HG02884 (cell line): ENCODE measurements at regions not wholly inside any gene's neighbourhood (a gene's known extent, or its start where the extent isn't known, plus 50 kb on each side); places are given as distances from the start of the nearest gene placed in this dataset.

ENCODE experiments used
- ATAC-seq: cut with Tn5 transposase; IDR thresholded peaks from one replicate; pipeline ENCODE4 v1.9.1; 2021; ENCODE audit warnings: mild to moderate bottlenecking, moderate library complexity; ENCODE audit not compliant: unreplicated experiment

DNA sequence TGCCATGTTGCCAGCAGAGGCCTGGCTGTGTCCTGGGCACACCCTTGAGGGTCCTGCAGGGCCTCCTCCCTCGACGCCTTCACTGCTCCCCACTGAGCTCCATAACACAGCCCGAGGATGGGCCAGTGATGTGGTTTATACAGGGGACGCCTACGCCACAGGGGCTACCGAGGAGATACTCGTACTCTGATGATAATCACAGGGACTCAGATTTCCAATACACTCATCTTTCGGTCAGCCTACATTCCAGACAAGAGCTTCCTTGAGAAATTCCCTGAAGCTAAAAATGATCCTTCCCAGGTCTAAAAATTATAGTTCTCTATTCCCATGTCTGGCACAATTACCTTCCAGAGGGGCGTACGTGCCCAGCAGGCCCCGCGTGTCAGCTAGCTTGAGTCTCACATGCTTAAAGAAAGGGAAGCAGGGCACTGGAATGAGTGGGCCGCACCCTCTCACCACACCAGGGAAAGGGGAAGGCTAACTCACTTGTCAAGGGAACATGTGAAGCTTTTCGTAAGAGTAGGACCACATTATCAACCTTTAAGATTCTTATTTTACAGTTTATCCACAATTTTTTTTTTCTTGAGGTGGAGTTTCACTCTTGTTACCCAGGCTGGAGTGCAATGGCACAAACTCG lies 159.5 kb upstream of the NDUFV2 start:
- ATAC-seq = no peak

DNA sequence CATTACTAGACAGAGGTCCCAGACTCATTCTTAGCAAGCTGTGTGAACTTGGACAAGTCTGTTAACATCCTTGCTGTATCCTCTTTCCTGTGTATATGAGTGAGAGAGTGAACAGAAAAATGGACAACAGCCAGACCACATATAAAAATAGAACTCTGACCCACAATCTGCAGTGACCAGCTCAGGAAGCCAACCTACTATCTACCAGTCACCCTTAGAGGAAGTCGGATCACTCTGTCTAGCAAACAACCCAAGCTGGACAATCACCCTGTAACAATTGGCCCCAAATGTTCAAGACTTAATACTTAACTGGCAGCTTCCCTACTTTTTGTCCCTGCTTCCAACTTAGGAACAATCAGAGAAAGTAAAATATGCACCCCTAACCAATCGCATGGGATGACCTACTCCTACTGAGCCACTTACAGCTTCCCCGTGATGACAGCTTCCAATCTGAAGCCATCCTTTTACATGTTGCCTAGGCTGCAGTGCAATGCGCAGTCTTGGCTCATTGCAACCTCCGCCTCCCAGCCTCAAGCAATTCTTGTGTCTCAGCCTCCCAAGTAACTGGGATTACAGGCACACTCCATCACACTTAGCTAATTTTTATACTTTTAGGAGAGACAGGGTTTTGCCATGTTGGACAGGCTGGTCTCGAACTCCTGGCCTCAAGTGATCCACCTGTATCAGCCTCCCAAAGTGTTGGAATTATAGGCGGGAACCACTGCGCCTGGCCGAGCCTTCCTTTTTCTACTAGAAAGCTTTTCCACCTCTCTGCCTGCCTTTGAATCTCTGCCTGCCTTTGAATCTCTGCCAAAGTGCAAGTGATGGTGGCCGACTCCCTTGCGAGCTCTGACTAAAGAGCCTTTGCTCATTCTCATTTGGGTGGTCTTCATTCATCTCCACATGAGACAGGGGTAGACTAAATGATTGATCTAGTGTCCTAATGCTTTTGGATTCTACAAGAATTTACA lies 158.3 kb upstream of the NDUFV2 start:
- no peak for ATAC-seq

DNA sequence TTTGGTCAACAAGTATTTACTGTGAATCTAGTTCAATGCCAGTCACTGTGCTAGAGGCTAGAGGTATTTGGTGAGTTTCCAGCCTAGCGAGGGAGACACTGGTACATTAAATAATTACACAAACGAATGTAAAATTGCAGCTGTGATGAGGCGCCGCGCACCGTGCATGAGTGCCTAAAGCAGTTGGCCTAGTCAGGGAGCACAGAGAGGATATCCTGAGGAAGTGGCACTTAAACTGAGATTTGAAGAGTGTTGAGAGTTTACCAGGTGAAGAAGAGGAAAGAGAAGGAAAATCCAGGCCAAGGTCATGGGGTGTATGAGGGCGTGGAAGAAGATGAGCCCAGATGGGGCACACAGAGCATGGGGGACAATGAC lies 157.6 kb upstream of the NDUFV2 start:
- ATAC-seq = no peak

DNA sequence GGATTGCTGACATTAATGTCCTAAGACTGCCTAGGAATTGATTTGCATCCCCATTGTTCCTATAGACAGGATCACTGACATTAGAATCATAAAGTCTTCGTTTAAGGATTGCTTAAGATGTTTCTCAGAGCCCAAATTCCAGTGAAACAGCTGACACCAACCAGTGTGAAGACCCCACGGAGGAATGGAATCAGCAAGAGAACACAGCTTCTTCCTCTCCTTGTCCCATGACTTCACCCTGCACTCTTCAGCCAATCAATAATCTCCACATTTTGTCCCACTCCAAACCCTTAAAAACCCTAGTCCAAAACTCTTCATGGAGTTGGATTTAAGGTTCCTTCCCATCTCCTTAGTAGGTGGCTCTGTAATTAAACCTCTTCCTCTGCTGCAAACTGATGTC lies 157.0 kb upstream of the NDUFV2 start:
- ATAC-seq = no peak

DNA sequence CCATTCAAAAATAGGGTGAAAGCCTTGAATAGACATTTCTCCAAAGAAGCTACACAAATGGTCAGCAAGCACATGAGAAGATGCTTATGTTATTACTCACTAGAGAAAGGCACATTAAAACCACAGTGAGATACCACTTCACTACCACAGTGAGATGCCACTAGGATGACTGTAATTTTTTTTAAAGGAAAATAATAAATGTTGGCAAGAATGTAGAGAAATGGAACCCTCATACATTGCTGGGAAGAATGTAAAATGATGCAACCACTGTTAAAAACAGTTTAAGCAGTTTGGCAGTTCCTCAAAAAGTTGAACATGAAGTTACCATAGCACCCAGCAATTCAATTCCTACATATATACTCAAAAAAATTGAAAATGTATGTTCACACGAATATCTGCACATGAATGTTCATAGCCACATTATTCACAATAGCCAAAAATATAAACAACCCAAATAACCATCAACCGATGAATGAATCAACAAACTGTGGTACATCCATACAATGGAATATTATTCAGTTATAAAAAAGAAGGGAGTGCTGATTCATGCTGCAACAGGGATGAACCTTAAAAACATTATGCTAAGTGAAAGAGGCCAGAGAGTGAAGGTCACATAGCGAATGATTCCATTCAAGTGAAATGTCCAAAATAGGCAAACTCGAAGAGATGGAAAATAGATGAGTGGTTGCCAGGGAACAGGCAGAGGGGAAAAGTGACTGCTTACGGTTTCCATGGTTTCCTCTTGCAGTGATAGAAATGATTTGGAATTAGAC lies 156.2 kb upstream of the NDUFV2 start:
- ATAC-seq = no peak

DNA sequence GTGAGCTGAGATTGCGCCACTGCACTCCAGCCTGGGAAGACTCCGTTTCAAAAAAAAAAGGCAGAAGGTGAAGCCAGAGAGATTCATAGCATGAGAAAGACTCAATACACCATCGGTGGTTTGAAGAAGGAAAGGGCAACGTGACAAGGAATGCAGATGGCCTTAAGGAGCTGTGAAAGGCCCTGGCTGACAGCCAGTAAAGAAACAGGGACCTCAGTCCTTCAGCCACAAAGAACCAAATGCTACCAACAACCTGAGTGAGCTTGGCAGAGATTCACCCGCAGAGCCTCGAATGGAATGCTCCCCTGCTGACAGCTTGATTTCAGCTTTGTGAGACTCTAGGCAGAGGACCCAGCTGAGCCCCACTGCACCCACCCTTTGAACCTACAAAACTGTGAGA lies 154.9 kb upstream of the NDUFV2 start:
- ATAC-seq = no peak

DNA sequence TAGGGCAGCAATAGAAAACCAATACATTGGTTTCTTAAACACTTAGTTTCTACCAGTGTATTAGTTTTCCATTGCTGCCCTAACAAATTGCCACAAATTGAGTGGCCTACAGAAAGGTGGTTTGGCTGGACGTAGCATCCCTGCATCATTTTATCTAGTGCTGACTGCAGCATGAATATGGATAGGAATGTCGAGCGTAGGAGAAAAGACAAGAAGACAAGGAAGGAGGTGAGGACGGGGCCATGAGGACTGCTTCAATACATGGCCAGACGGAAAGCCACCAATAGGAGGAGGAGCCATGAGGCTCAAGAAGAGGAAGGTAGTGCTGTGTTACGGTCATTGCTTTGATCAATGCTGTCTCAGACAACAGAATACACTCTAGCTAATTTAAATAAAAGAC lies 154.5 kb upstream of the NDUFV2 start:
- no peak for ATAC-seq

DNA sequence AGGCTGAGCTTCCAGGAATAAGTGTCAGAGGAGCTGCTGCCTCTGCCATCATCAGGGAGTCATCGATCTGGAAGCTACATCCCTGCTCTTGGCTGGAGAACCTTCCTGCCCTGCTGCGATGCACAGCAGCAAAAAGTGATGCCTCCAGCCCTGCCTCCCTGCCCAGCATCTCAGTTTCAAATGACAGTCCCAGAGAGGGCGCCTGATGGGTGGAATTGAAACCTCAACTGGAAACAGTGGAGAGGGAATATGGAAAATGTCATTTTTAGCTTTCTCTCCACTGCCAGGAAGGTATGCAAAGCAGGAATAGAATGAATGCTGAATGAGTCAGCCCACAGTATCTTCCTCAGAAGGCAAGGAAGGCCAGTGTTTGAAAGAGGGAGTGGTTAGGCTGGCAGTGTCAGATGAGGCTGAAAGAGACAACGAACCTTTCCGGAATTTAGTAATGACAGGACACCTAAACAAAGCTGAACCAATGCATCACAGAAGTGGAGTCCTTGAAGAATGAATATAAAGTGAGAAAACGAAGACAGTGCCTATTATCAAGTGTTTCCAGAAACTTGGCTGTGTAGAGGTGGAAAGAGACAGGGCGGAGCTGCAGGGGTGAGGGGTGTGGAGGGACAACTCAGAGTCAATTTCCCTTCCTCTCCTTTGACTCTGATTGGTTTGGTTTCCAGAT lies 153.9 kb upstream of the NDUFV2 start:
- ATAC-seq = no peak

DNA sequence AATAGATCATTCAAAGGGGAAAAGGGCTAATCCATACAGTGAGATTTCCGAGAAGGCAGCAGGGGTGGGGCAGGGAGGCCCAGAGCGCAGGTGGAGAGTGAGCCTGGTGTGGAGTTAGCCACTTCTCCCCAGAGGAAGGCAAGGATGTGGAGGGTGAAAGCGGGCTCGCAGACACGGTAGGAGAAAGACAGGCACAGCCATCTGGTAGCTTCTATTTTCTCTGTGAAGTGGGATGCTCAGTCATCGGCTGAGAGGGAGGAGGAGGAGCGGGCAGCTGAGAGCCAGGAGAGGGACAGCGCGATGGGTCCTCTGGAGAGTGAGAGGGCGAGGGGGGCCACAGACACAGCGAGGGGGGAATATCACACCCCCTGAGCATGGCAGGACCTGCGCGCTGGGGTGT lies 153.3 kb upstream of the NDUFV2 start:
- no peak for ATAC-seq

DNA sequence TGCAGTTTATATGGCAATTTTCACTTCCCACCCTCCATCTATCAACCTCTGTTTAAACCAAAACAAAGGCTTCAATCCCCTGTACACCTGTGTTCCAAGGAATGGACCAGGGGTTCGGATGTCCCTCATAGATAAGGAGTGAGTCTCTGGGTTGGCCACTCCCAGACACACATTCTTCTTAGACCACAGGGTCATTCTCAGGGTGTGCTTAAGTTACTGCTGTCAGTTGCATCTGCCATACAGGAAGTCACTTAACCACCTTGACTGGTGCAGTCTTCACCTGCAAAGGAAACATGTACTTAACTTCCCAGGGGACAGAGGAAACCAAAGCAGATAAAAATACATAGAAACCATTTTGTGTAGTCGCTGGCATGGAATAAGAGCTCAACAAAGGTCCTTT lies 151.0 kb upstream of the NDUFV2 start:
- ATAC-seq = no peak

DNA sequence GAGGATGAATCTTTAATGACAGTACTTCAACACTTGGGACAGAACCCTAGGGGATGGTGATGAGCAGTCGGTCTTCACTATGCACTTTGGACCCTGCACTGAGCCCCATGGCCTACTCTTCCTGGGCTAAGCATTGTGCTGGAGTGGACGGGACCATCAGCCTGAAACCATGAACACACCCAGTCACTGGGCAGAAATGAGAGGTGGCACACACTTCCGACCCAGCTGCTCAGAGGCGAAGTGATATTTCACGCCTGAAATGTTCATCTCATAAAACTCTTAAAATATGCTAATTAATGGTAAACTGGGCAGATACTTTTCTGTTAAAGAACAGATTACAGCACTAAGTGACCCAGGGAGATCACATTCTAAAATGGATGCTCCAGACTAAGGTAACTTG lies 150.3 kb upstream of the NDUFV2 start:
- no peak for ATAC-seq

DNA sequence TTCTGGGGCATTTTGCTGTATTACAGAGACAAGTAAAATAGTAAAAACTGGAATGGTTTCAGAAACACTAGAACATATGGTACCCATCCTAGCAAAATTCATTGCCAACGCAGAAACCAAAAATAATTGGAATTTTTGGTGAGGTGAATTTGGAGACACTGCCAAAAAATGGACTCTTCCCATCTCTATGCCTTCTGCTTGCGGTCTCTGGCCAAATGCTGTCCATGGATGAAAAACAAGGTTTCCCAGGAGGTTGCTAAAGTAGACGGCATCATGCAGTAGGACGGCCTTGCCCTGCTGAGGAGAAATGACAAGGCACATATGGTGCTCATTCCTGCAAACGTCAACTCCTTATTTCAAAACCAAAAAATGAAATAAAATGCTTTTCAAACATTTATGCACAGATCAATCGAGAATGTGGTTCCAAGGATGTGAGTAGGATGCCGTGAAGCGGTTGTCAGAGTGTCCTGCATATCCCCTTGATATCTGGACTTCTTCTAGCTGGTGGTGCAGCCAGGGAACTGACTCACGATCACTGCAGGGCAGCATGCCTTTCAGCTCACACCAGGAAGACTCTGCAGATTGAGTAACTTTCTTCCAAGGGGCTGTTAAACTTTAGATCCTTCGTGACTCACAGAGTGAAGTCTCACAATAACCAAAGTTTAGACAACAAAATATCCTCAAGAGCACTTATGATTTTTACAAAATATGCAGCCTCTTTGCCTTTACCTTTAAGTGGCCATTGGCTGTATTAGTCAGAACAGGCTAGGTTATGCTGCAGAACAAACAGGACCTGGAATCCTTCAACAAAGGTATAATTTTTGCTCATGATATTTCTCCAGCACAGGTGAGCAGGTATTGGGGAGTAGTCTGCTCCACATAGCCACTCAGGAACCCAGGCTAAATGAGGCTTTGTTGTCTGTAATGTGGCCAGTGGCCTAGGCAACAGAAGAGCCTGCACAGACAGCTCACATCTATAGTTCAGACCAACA lies 149.4 kb upstream of the NDUFV2 start:
- no peak for ATAC-seq

DNA sequence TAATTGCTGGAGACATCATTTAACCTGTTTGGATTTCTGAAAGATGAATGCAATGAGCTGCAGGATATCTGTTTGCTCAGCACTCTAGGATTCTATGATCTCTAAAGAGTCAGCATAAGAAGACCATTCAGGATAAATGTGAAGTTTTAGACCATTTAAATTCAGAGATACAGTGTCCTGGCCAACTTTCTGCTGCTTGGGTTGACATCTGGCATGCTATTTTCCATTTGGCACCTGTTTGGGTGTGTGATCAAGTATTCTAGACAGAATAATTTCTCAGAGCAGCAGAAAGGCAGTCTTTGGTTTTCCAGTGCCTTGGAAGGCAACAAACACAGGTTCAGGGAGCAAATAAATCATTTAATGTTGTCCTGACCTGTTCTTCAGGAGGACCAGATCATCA lies 144.8 kb upstream of the NDUFV2 start:
- no peak for ATAC-seq

DNA sequence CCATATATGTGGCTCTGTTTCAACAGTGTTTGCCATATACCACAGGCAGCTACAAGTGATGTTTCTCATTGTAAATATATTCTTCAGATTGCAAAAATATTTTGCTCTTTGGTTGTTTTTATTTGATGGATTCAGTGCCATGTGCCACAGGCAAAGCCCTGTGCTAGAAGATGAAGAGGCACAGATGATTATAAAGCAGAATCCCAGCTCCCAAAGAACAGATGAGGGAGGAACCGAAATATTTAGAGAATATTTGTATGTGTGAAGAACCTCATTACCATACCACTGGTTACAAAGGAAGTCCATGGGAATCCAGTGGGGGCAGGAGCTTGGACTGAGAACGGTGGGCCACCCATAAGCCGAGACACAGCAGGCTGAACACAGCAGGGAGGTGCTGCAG lies 143.8 kb upstream of the NDUFV2 start:
- ATAC-seq = no peak

DNA sequence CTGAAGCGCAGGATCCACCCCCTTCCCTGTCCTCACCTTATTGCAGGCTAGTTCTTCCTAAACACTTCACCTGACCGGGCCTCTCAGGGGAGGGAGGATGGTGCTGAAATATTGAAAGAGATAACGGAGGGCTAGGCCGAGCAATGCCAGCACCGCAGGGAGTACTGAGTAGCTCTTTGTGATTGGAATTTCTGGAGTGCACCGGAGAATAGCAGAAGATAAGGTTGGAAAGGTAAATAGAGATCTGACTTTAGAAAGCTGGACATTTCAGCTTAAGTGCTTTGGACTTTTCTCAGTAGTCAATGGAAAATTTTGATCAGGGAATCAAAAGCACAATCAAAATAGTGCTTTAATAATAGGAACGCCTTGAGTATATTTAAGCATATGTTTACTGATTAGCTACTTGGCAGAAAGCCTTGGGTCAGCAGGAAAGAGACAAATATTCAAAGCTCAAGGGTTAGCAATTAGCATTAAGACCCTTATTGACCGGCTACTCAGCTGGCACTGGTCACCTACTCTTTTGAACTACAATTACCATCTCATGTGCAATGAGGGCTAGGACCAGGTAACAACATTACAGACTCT lies 142.9 kb upstream of the NDUFV2 start:
- no peak for ATAC-seq

DNA sequence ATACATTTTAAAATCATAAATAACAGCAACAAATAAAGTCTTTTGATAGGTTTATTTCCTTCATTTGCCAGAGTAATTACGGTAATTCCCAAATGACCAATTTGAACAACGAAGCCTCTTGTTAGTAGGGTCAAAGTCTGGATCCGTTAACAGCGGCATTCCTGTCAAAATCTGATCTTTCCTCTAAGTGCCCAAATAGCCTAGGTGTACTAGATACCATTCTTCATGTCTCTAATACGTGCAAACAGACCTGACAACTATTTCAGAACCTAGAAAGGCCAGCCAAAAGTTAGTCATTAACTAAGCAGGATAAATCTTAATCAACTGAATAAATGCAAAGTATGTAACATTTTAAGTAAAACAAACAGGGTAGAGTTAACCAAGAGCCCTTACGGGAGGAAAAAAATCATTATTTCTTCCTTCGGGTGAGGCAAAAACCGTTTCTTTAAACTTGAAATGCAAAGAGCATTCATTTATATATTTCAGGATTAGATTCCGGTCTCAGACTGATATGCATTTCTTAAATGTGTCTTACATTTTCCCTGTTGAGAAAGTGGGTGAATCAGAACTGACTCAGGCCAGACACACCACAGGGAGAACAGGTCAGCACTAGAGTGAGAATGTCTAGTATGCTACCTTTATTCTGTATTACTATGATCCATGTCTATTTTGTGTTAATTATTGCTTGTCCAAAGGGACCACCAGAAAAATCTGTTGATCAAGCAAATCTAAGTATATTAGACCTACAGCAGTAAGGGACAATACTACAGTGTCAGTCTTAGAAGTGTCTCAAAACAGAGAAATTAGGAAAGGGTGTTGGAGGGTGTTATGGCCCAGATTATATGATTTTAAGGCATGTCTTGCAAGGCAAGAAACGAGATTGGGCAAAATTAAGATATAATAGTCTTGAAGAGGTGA lies 141.5 kb upstream of the NDUFV2 start:
- ATAC-seq = no peak

DNA sequence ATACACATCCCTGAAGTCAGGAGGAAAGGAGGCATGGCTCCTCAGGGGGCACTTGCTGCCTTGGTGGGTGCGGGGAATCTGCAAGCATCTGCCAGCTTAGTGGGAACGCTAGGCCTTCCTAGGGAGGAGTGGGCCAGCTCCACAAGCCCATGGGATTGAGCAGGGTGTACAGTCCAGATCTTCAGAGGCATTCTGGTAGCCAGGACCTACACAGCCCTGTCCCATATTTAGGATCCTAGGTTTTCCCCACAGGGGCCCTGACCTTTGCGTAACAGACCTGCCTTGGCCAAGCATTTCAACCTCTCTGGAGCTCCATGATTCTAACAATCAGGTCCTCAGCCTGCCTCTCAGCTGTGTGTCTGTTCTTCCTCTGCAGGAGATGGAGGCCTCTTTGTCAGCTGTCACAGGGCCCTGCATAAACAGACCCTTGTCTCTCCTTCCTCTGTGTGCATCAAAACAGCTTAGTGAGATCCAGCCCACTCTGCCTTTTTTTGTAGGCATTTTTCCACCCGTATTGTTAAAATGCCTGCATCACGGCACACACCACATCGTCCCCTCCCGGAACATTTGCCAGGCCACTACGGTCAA lies 140.2 kb upstream of the NDUFV2 start:
- ATAC-seq = no peak
